HS-27A (cell line): ENCODE measurements at regions not wholly inside any gene's neighbourhood (a gene's known extent, or its start where the extent isn't known, plus 50 kb on each side); places are given as distances from the start of the nearest gene placed in this dataset.
"Not testable (repeated sequence)": the region's sequence is repeated elsewhere in the genome, so short reads cannot be mapped to it uniquely, and the experiment has no call there.

Source experiments
- DNase-seq: peaks from one replicate; pipeline ENCODE4 v3.0.0-alpha.2; 2012; ENCODE audit warnings: low read depth, missing footprints

- no peak for DNase-seq
These were observed 141.3 kb downstream of the PSAT1 start for GRCh38 chr9:78438211-78438610.

GRCh38 chr9:78438780-78439179, 141.9 kb downstream of the PSAT1 start:
- no peak for DNase-seq

- peak; percentile 71 for DNase-seq
These were observed 142.4 kb downstream of the PSAT1 start for GRCh38 chr9:78439190-78439865.

GRCh38 chr9:78439866-78440830, 143.2 kb downstream of the PSAT1 start:
- no peak for DNase-seq

GRCh38 chr9:78441396-78441795, 144.5 kb downstream of the PSAT1 start:
- no peak for DNase-seq

- no peak for DNase-seq
These were observed 145.0 kb downstream of the PSAT1 start for GRCh38 chr9:78441822-78442431.

GRCh38 chr9:78442577-78442976, 145.7 kb downstream of the PSAT1 start:
- DNase-seq = not testable (repeated sequence)

GRCh38 chr9:78443946-78444345, 147.0 kb downstream of the PSAT1 start:
- no peak for DNase-seq

GRCh38 chr9:78448960-78449673, 152.2 kb downstream of the PSAT1 start:
- no peak for DNase-seq

- DNase-seq = no peak
These were observed 156.5 kb downstream of the PSAT1 start for GRCh38 chr9:78453450-78453849.

GRCh38 chr9:78462611-78463010, 165.7 kb downstream of the PSAT1 start:
- DNase-seq = peak; percentile 24

- DNase-seq = no peak
These were observed 166.8 kb downstream of the PSAT1 start for GRCh38 chr9:78463750-78464149.

GRCh38 chr9:78468231-78468630, 171.3 kb downstream of the PSAT1 start:
- DNase-seq = no peak

GRCh38 chr9:78468974-78469576, 172.2 kb downstream of the PSAT1 start:
- DNase-seq = no peak

GRCh38 chr9:78470216-78470615, 173.3 kb downstream of the PSAT1 start:
- no peak for DNase-seq

- no peak for DNase-seq
These were observed 173.8 kb downstream of the PSAT1 start for GRCh38 chr9:78470741-78471140.

- no peak for DNase-seq
These were observed 175.2 kb downstream of the PSAT1 start for GRCh38 chr9:78472111-78472510.

- no peak for DNase-seq
These were observed 182.5 kb downstream of the PSAT1 start for GRCh38 chr9:78479441-78479840.

- DNase-seq = no peak
These were observed 189.7 kb downstream of the PSAT1 start for GRCh38 chr9:78486661-78487060.

- no peak for DNase-seq
These were observed 193.3 kb downstream of the PSAT1 start for GRCh38 chr9:78490231-78490630.

- DNase-seq = no peak
These were observed 194.5 kb downstream of the PSAT1 start for GRCh38 chr9:78491402-78491801.
